Upper lobe of left lung (tissue), 6 donors: ENCODE measurements at regions not wholly inside any gene's neighbourhood (a gene's known extent, or its start where the extent isn't known, plus 50 kb on each side); places are given as distances from the start of the nearest gene placed in this dataset.
A peak's percentile ranks its signal among the peaks of the same experiment; 100 is the strongest.

ENCODE experiments used
- ATAC-seq, 2 donors: fragments of 200-7000 bp; cut with Tn5 transposase; one replicate each; pipeline ENCODE4 v1.9.1; 2022; ENCODE audit warnings: mild to moderate bottlenecking in 2 of 2, moderate library complexity in 2 of 2; ENCODE audit not compliant: low FRiP score in 2 of 2
- DNase-seq, 2 donors: peaks; one replicate each; pipeline ENCODE4 v3.0.0-alpha.2; 2019 to 2020
- H3K27ac ChIP-seq, 4 donors: fragments of 200-600 bp; sonication (generic); one replicate each; pipeline ENCODE4 v1.5.1; 2016 to 2019
- H3K27me3 ChIP-seq, 4 donors: fragments of 200-600 bp; sonication (generic); one replicate each; pipeline ENCODE4 v1.5.1; 2017 to 2019
- H3K36me3 ChIP-seq, 4 donors: fragments of 200-600 bp; sonication (generic); one replicate each; pipeline ENCODE4 v1.5.1; 2016 to 2019
- H3K4me1 ChIP-seq, 4 donors: fragments of 200-600 bp; sonication (generic); one replicate each; pipeline ENCODE4 v1.5.1; 2018 to 2019
- H3K4me3 ChIP-seq, 4 donors: fragments of 200-600 bp; sonication (generic); one replicate each; pipeline ENCODE4 v1.5.1; 2017 to 2019; ENCODE audit warnings: mild to moderate bottlenecking in 2 of 4, moderate library complexity in 1 of 4
- H3K9me3 ChIP-seq, 4 donors: fragments of 200-600 bp; sonication (generic); one replicate each; pipeline ENCODE4 v1.5.1; 2018 to 2019
- CTCF ChIP-seq, 6 experiments: fragments of 450-650 bp in 4 of 6; fragments of 200-600 bp in 2 of 6; sonication (generic) in 2 of 6; IDR thresholded peaks; one replicate each; pipeline ENCODE4 v1.5.1; 2016 to 2019; ENCODE audit warnings: antibody characterized with exemption in 6 of 6
- EP300 ChIP-seq, 4 donors: sonication (generic); formaldehyde crosslinking; IDR thresholded peaks; one replicate each; pipeline ENCODE4 v1.5.1; 2017; ENCODE audit warnings: antibody characterized with exemption in 4 of 4, control low read depth in 2 of 4
- POLR2A ChIP-seq, 4 donors: fragments of 450-650 bp; IDR thresholded peaks; one replicate each; pipeline ENCODE4 v1.5.1; 2016 to 2017; ENCODE audit warnings: antibody characterized with exemption in 4 of 4, mild to moderate bottlenecking in 2 of 4
- POLR2AphosphoS5 ChIP-seq, 2 donors: sonication (generic); formaldehyde crosslinking; IDR thresholded peaks; one replicate each; pipeline ENCODE4 v1.5.1; 2017; ENCODE audit warnings: antibody characterized with exemption in 2 of 2
- WGBS, 2 donors: methylation state at CpG; one replicate each; pipeline ENCODE4 v1.1.5; 2017 to 2018; 5-methylcytosine and 5-hydroxymethylcytosine counted together
- donor health status: DM: no; HTN: no; CAD: no; lungs with moderate emphysema.
- donor health status: DM: no; HTN: yes; CAD: no; lungs with severe emphysema.

DNA sequence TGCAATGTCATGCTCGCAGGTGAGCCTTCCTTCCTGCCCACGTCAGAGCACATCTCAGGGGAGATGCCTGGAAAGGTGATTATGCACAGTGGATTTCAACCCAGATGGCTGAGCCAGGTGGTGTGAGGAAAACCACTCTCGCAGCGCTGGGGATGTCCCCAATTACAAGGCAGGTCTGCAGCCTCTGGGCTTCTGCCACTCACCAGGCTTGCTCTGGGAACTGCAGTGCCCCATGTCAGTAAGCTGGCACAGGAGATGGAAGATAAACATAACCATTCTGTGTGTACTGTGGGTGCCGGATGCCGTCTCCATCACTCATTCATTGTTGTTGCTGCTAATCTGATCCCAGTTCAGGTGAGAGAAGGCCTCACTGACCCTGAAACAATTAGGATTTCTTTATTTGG lies 222.9 kb upstream of the PITRM1 start:
- no peak for TF ChIP-seq EP300 (IDR thresholded peaks at IDR 0.05)
- peak in 1 of 2 donors; percentile 53 for TF ChIP-seq POLR2AphosphoS5 (IDR thresholded peaks at IDR 0.05)
- WGBS, 2 donors = 71 to 75% methylated on average over 6 of the region's 6 CpGs
- Histone ChIP-seq H3K4me1 (peaks cover 4 to 25% (median 14%) of the 10 kb centered on the region in 4 donors), H3K36me3 (no peaks in the 10 kb centered on the region), H3K27ac (no peak overlapping the region), H3K27me3 (no peaks in the 10 kb centered on the region), H3K9me3 (peaks cover 0 to 3% (median 0%) of the 10 kb centered on the region in 4 donors), H3K4me3 (no peak overlapping the region)
- ATAC-seq = no peak
- DNase-seq = no peak

- TF ChIP-seq CTCF (IDR thresholded peaks at IDR 0.05) (no peak), POLR2AphosphoS5 (IDR thresholded peaks at IDR 0.05) (no peak), EP300 (IDR thresholded peaks at IDR 0.05) (no peak), POLR2A (IDR thresholded peaks at IDR 0.05) (no peak)
- Histone ChIP-seq H3K4me1 (peaks cover under 1 to 22% (median 10%) of the 10 kb centered on the region in 4 donors), H3K27ac (no peak overlapping the region), H3K27me3 (no peaks in the 10 kb centered on the region), H3K36me3 (no peaks in the 10 kb centered on the region), H3K4me3 (no peak overlapping the region), H3K9me3 (peaks cover 0 to 3% (median 0%) of the 10 kb centered on the region in 4 donors)
- 88 to 92% methylated on average over 3 of the region's 3 CpGs for WGBS, 2 donors
- ATAC-seq (no peak), DNase-seq (no peak)
Measured at GRCh38 chr10:3395041-3395440, 222.5 kb upstream of the PITRM1 start.

DNA sequence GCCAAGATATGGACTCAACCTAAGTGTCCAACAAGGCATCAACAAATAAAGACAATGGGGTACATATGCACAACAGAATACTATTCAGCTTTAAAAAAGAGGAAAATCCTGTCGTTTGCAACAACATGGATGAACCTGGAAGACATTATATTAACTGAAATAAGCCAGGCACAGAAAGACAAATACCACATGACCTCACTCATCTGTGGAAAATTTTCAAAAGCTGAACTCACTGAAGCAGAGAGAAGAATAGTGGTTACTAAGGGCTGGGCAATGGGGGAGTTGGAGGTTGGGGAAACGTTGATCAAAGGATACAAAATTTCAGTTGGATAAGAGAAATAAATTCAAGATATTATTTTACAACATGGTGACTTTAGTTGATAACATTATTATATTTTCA lies 221.4 kb upstream of the PITRM1 start:
- no peak for DNase-seq
- no peak overlapping the region for H3K4me3 ChIP-seq
- H3K9me3 ChIP-seq = peaks cover 0 to 3% (median 0%) of the 10 kb centered on the region in 4 donors
- H3K4me1 ChIP-seq = peaks cover 0 to 14% (median 5%) of the 10 kb centered on the region in 4 donors
- no peaks in the 10 kb centered on the region for H3K36me3 ChIP-seq
- H3K27ac ChIP-seq = no peak overlapping the region
- 81 to 84% methylated on average over 2 of the region's 2 CpGs for WGBS, 2 donors
- ATAC-seq = no peak
- TF ChIP-seq POLR2AphosphoS5 (IDR thresholded peaks at IDR 0.05) (no peak), CTCF (IDR thresholded peaks at IDR 0.05) (no peak)
- no peaks in the 10 kb centered on the region for H3K27me3 ChIP-seq

DNA sequence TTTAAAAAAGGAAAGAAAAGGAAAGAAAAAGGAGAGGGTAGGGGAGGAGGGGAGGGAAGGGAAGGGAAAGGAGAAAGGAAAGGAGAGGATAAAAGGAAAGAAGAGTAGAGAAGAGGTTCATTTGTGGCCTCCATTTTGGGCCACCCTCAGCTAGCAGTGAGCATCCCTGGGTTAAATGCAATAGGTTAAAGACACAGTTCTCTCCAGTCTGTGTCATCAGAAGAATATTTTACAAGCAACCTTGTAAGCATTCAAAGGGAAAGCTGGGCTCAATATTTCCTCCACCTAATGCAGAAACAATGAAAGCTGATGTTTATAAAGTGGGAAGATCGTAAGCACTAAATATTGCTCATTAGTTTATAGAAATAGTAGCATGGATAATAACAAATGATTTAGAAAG lies 219.1 kb upstream of the PITRM1 start:
- H3K36me3 ChIP-seq = no peaks in the 10 kb centered on the region
- no peak for DNase-seq
- H3K27me3 ChIP-seq = no peaks in the 10 kb centered on the region
- 82 to 88% methylated on average over 1 of the region's 1 CpG for WGBS, 2 donors
- ATAC-seq = no peak
- no peak overlapping the region for H3K27ac ChIP-seq
- TF ChIP-seq POLR2A (IDR thresholded peaks at IDR 0.05) = no peak
- no peak for TF ChIP-seq POLR2AphosphoS5 (IDR thresholded peaks at IDR 0.05)
- TF ChIP-seq CTCF (IDR thresholded peaks at IDR 0.05) = no peak
- no peak for TF ChIP-seq EP300 (IDR thresholded peaks at IDR 0.05)
- H3K4me1 ChIP-seq = peaks cover 0 to 14% (median 5%) of the 10 kb centered on the region in 4 donors
- H3K4me3 ChIP-seq = no peak overlapping the region
- peaks cover 0 to 3% (median 0%) of the 10 kb centered on the region in 4 donors for H3K9me3 ChIP-seq

- no peak for TF ChIP-seq POLR2AphosphoS5 (IDR thresholded peaks at IDR 0.05)
- no peak for TF ChIP-seq EP300 (IDR thresholded peaks at IDR 0.05)
- no peak for TF ChIP-seq POLR2A (IDR thresholded peaks at IDR 0.05)
- no peak for TF ChIP-seq CTCF (IDR thresholded peaks at IDR 0.05)
Measured at GRCh38 chr10:3389130-3389529, 216.5 kb upstream of the PITRM1 start.

More at GRCh38 chr10:3389130-3389529, 216.5 kb upstream of the PITRM1 start:
- WGBS, 2 donors = 81 to 82% methylated on average over 9 to 10 of the region's 10 CpGs
- no peaks in the 10 kb centered on the region for H3K36me3 ChIP-seq
- DNase-seq (no peak), ATAC-seq (no peak)
- no peaks in the 10 kb centered on the region for H3K27me3 ChIP-seq
- no peaks in the 10 kb centered on the region for H3K4me1 ChIP-seq
- peaks cover 0 to 14% (median 3%) of the 10 kb centered on the region in 4 donors for H3K9me3 ChIP-seq
- no peak overlapping the region for H3K27ac ChIP-seq
- H3K4me3 ChIP-seq = no peak overlapping the region
